Progenitor cell of endocrine pancreas (in vitro differentiated cells): ENCODE measurements at regions not wholly inside any gene's neighbourhood (a gene's known extent, or its start where the extent isn't known, plus 50 kb on each side); places are given as distances from the start of the nearest gene placed in this dataset.

Source experiments
- DNase-seq: peaks from one replicate; pipeline ENCODE4 v3.0.0; 2021; ENCODE audit warnings: low spot score; ENCODE audit not compliant: unreplicated experiment
- H3K27ac Mint-ChIP-seq: 2 replicates; pipeline ENCODE4 v1.8.0; 2021; ENCODE audit warnings: mild to moderate bottlenecking, moderate library complexity, mixed read lengths
- H3K27me3 Mint-ChIP-seq: 2 replicates; pipeline ENCODE4 v1.8.0; 2021; ENCODE audit warnings: mixed read lengths
- H3K36me3 Mint-ChIP-seq: 2 replicates; pipeline ENCODE4 v1.8.0; 2022; ENCODE audit warnings: mixed read lengths; ENCODE audit not compliant: insufficient read depth
- H3K4me1 Mint-ChIP-seq: 2 replicates; pipeline ENCODE4 v1.8.0; 2021; ENCODE audit warnings: low read depth, mixed read lengths
- H3K4me3 Mint-ChIP-seq: 2 replicates; pipeline ENCODE4 v1.8.0; 2021; ENCODE audit warnings: low read depth, mild to moderate bottlenecking, moderate library complexity, mixed read lengths
- H3K9me3 Mint-ChIP-seq: 2 replicates; pipeline ENCODE4 v1.8.0; 2021; ENCODE audit warnings: low read depth, mixed read lengths
- CTCF ChIP-seq: fragments of 200-600 bp; sonication (generic); IDR thresholded peaks from one replicate; pipeline ENCODE4 v1.5.0; 2021; ENCODE audit warnings: antibody characterized with exemption, mild to moderate bottlenecking; ENCODE audit not compliant: unreplicated experiment

GRCh38 chr3:35867791-35868190 is 228.5 kb downstream of the ARPP21 start:
- Mint-ChIP-seq H3K4me3 (no peak overlapping the region), H3K27ac (no peak overlapping the region), H3K27me3 (no peaks in the 10 kb centered on the region), H3K4me1 (peaks cover 11% of the 10 kb centered on the region), H3K9me3 (no peaks in the 10 kb centered on the region), H3K36me3 (no peaks in the 10 kb centered on the region)
- no peak for DNase-seq
- no peak for TF ChIP-seq CTCF

- Mint-ChIP-seq H3K4me1 (peaks cover 6% of the 10 kb centered on the region), H3K9me3 (no peaks in the 10 kb centered on the region), H3K27me3 (no peaks in the 10 kb centered on the region), H3K36me3 (no peaks in the 10 kb centered on the region), H3K4me3 (no peak overlapping the region), H3K27ac (no peak overlapping the region)
- no peak for DNase-seq
- no peak for TF ChIP-seq CTCF
Observed at GRCh38 chr3:35871009-35871408, 231.7 kb downstream of the ARPP21 start.

- Mint-ChIP-seq H3K9me3 (peaks cover 12% of the 10 kb centered on the region), H3K27me3 (no peaks in the 10 kb centered on the region), H3K36me3 (peaks cover 1% of the 10 kb centered on the region), H3K27ac (no peak overlapping the region), H3K4me1 (no peaks in the 10 kb centered on the region), H3K4me3 (no peak overlapping the region)
- no peak for DNase-seq
- TF ChIP-seq CTCF = no peak
Observed at GRCh38 chr3:35883929-35884328, 244.6 kb downstream of the ARPP21 start.

- no peak for TF ChIP-seq CTCF
- Mint-ChIP-seq H3K36me3 (peaks cover 1% of the 10 kb centered on the region), H3K27me3 (no peaks in the 10 kb centered on the region), H3K4me1 (peaks cover 9% of the 10 kb centered on the region), H3K4me3 (no peak overlapping the region), H3K9me3 (peaks cover 13% of the 10 kb centered on the region), H3K27ac (no peak overlapping the region)
- no peak for DNase-seq
Observed at GRCh38 chr3:35894735-35895134, 255.4 kb downstream of the ARPP21 start.

- peaks cover 10% of the 10 kb centered on the region for H3K9me3 Mint-ChIP-seq
- no peak overlapping the region for H3K27ac Mint-ChIP-seq
Observed at GRCh38 chr3:35899245-35899644, 259.9 kb downstream of the ARPP21 start.

More at GRCh38 chr3:35899245-35899644, 259.9 kb downstream of the ARPP21 start:
- Mint-ChIP-seq H3K4me1 (peaks cover 9% of the 10 kb centered on the region), H3K36me3 (peaks cover 1% of the 10 kb centered on the region), H3K27me3 (no peaks in the 10 kb centered on the region), H3K4me3 (no peak overlapping the region)
- DNase-seq = no peak
- no peak for TF ChIP-seq CTCF
